Heart left ventricle (tissue), 16 donors: ENCODE measurements at regions not wholly inside any gene's neighbourhood (a gene's known extent, or its start where the extent isn't known, plus 50 kb on each side); places are given as distances from the start of the nearest gene placed in this dataset.

Experiments used
- ATAC-seq, 4 donors: fragments of 200-7000 bp; cut with Tn5 transposase; one replicate each; pipeline ENCODE4 v1.9.1; 2020 to 2022; ENCODE audit warnings: moderate library complexity in 4 of 4, mild to moderate bottlenecking in 3 of 4, moderate number of reproducible peaks in 1 of 4
- DNase-seq, 5 donors: peaks; one replicate each; pipeline ENCODE4 v3.0.0-alpha.2; 2020
- H3K27ac ChIP-seq, 12 donors: fragments of 200-600 bp; sonication (generic) in 4 of 12; one replicate each; pipeline versions ENCODE4 v1.5.0 to v1.8.0; 2016 to 2022; ENCODE audit warnings: mild to moderate bottlenecking in 2 of 12
- H3K27me3 ChIP-seq, 9 donors: fragments of 200-600 bp; sonication (generic) in 2 of 9; one replicate each; pipeline versions ENCODE4 v1.5.1 to v1.8.0; 2016 to 2022; ENCODE audit warnings: mild to moderate bottlenecking in 3 of 9
- H3K36me3 ChIP-seq, 9 donors: fragments of 200-600 bp; sonication (generic) in 2 of 9; one replicate each; pipeline versions ENCODE4 v1.5.0 to v1.8.0; 2018 to 2022; ENCODE audit warnings: mild to moderate bottlenecking in 2 of 9
- H3K4me1 ChIP-seq, 12 donors: fragments of 200-600 bp; sonication (generic) in 4 of 12; one replicate each; pipeline versions ENCODE4 v1.5.0 to v1.8.0; 2016 to 2022; ENCODE audit warnings: mild to moderate bottlenecking in 3 of 12
- H3K4me3 ChIP-seq, 12 donors: fragments of 200-600 bp; sonication (generic) in 4 of 12; one replicate each; pipeline versions ENCODE4 v1.5.0 to v1.8.0; 2017 to 2022; ENCODE audit warnings: mild to moderate bottlenecking in 9 of 12, moderate library complexity in 4 of 12
- H3K9me3 ChIP-seq, 12 donors: fragments of 200-600 bp; sonication (generic) in 4 of 12; one replicate each; pipeline versions ENCODE4 v1.5.0 to v1.8.0; 2016 to 2022; ENCODE audit warnings: mild to moderate bottlenecking in 1 of 12
- POLR2A ChIP-seq, 2 donors: fragments of 450-650 bp; IDR thresholded peaks; one replicate each; pipeline ENCODE4 v1.6.1; 2017; ENCODE audit warnings: antibody characterized with exemption in 2 of 2, mild to moderate bottlenecking in 2 of 2, moderate library complexity in 2 of 2
- WGBS, 4 donors: extraction: QIAGEN DNeasy Blood & Tissue Kit in 2 of 4; methylation state at CpG; one replicate each; pipeline versions ENCODE4 v1.1.5 to v1.1.7; 2013 to 2018; 5-methylcytosine and 5-hydroxymethylcytosine counted together
- intact Hi-C, 10 donors: fragments of 100-400 bp; cut with DNase I; formaldehyde crosslinking; loops; one replicate each; pipeline versions ENCODE4 v1.11.1 to v1.14.2; 2022
- TF ChIP-seq, protein P1 (sequence below), 12 donors: fragments of 200-600 bp; sonication (generic) in 4 of 12; IDR thresholded peaks; one replicate each; pipeline versions ENCODE4 v1.5.0 to v1.8.0; 2018 to 2022; ENCODE audit warnings: antibody characterized with exemption in 12 of 12, mild to moderate bottlenecking in 5 of 12
- donor health status: ischemic (EF 13 %, LVEDD 7.1; RV severe dilation, severe dysfunction).
- donor health status: healthy with polysubstance abuse.
- donor health status: DM: no; HTN: yes; CAD: no.
- donor health status: DM: no; HTN: no; CAD: no.
- donor health status: ischemic (EF 25% LVEDD 6.9; RV normal size, moderate dysfunction).
- donor health status: ischemic (EF 25% LVEDD 5.7; RV mildly dilated, moderate dysfunction).
- donor health status: healthy.
- donor health status: DM: yes; HTN: yes; CAD: no.
- donor health status: ischemic (EF 35%, LVEDD 5.7; RV mildly dilated, moderate dysfunction).
- donor health status: nonischemic (EF 11% LVEDD 7.7; RV severe dilation, severe dysfunction).
- donor health status: DM: yes; HTN: yes; CAD: no.
- donor health status: PGD.
- donor health status: ischemic (EF 29% LVEDD 5.4; RV normal size, mild dysfunction).
- donor health status: nonischemic (EF 23%, LVEDD 6.1; RV moderate dilation, normal function).

DNA sequence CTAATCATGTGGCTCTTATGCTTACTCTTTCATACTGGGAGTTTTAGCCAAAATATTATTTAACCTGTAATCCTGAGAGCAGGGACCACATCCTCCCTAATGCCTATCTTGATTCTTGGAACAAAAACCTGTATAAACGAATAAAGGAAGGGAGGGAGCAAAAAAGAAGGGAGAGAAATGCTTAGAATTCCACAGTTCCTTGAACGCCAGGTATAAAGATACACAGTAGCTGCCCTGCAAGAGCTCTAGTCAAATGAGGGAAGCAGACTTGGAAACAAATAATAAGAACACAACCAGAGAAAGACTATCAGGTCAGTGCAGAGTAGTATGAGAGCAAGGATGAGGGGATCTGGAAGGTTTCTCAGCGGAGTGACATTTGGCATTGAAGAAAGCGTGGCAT is 116.3 kb downstream of the SLC30A10 start:
- 39 to 51% (median 42%) methylated on average over 4 of the region's 4 CpGs for WGBS, 4 donors
- intact Hi-C loops: loop anchor here in 8 of 10 donors (2.0 to 10.0 kb wide), 13 partner anchors 147 to 1487 kb away; no protein-coding TSS in a partner anchor
- ATAC-seq: no peak
- Histone ChIP-seq H3K27ac (no peak overlapping the region), H3K36me3 (no peaks in the 10 kb centered on the region), H3K9me3 (no peaks in the 10 kb centered on the region), H3K4me3 (no peak overlapping the region), H3K27me3 (peaks cover 0 to 3% (median 0%) of the 10 kb centered on the region in 9 donors), H3K4me1 (peaks cover 0 to 9% (median 0%) of the 10 kb centered on the region in 12 donors)
- no peak for DNase-seq
- no peak for TF ChIP-seq POLR2A (IDR thresholded peaks at IDR 0.05)
- TF ChIP-seq, protein P1, sequence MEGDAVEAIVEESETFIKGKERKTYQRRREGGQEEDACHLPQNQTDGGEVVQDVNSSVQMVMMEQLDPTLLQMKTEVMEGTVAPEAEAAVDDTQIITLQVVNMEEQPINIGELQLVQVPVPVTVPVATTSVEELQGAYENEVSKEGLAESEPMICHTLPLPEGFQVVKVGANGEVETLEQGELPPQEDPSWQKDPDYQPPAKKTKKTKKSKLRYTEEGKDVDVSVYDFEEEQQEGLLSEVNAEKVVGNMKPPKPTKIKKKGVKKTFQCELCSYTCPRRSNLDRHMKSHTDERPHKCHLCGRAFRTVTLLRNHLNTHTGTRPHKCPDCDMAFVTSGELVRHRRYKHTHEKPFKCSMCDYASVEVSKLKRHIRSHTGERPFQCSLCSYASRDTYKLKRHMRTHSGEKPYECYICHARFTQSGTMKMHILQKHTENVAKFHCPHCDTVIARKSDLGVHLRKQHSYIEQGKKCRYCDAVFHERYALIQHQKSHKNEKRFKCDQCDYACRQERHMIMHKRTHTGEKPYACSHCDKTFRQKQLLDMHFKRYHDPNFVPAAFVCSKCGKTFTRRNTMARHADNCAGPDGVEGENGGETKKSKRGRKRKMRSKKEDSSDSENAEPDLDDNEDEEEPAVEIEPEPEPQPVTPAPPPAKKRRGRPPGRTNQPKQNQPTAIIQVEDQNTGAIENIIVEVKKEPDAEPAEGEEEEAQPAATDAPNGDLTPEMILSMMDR (IDR thresholded peaks at IDR 0.05): no peak

DNA sequence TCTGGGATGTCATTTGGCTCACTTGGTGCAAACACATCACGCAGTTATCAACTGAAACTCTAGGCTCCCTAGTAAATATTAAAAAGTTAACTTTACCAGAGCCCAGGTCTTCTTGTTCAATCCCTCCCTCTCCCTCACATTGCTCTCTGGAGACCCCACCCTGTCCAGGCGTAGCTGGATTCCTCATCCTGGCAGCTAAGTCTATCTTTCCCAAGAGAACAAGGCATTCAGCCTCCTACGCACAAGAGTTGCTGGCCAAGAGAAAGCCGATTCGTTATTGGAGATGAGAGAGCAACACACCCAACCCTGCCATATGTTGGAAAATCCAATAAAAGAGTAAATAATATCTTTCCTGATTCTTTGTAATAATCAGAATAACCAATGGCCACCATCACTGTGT is 117.9 kb downstream of the SLC30A10 start:
- TF ChIP-seq, protein P1 (IDR thresholded peaks at IDR 0.05): no peak
- TF ChIP-seq POLR2A (IDR thresholded peaks at IDR 0.05): no peak

GRCh38 chr1:219808790-219809189 is 119.6 kb downstream of the SLC30A10 start:
- H3K27me3 ChIP-seq: peaks cover 0 to 3% (median 0%) of the 10 kb centered on the region in 9 donors
- intact Hi-C loops: loop anchor here in 7 of 10 donors (5.0 to 10.0 kb wide), 6 partner anchors 144 to 1481 kb away; no protein-coding TSS in a partner anchor
- no peak for ATAC-seq
- peaks cover 0 to 5% (median 0%) of the 10 kb centered on the region in 12 donors for H3K9me3 ChIP-seq
- H3K36me3 ChIP-seq: no peaks in the 10 kb centered on the region
- TF ChIP-seq, protein P1 (IDR thresholded peaks at IDR 0.05): no peak
- TF ChIP-seq POLR2A (IDR thresholded peaks at IDR 0.05): no peak
- 86 to 92% (median 89%) methylated on average over 7 of the region's 7 CpGs for WGBS, 4 donors
- H3K27ac ChIP-seq: no peak overlapping the region
- H3K4me3 ChIP-seq: no peak overlapping the region
- DNase-seq: no peak
- H3K4me1 ChIP-seq: peaks cover 0 to 9% (median 0%) of the 10 kb centered on the region in 12 donors

More for the DNA sequence above, 117.9 kb downstream of the SLC30A10 start:
- Histone ChIP-seq H3K27me3 (peaks cover 0 to 3% (median 0%) of the 10 kb centered on the region in 9 donors), H3K4me1 (peaks cover 0 to 9% (median 0%) of the 10 kb centered on the region in 12 donors), H3K4me3 (no peak overlapping the region), H3K27ac (no peak overlapping the region), H3K9me3 (no peaks in the 10 kb centered on the region), H3K36me3 (no peaks in the 10 kb centered on the region)
- DNase-seq: no peak
- 51 to 63% (median 57%) methylated on average over 5 of the region's 5 CpGs for WGBS, 4 donors
- intact Hi-C loops: loop anchor here in 8 of 10 donors (5.0 to 10.0 kb wide), 11 partner anchors 146 to 1486 kb away; no protein-coding TSS in a partner anchor
- ATAC-seq: no peak

- H3K27me3 ChIP-seq: peaks cover 0 to 3% (median 0%) of the 10 kb centered on the region in 9 donors
- no peaks in the 10 kb centered on the region for H3K36me3 ChIP-seq
- no peak for ATAC-seq
- H3K4me3 ChIP-seq: no peak overlapping the region
- intact Hi-C loops: loop anchor here in 7 of 10 donors (5.0 to 10.0 kb wide), 6 partner anchors 142 to 1479 kb away; no protein-coding TSS in a partner anchor
- peaks cover 0 to 5% (median 0%) of the 10 kb centered on the region in 12 donors for H3K9me3 ChIP-seq
- TF ChIP-seq, protein P1 (IDR thresholded peaks at IDR 0.05): no peak
- H3K4me1 ChIP-seq: no peaks in the 10 kb centered on the region
- DNase-seq: no peak
- 71 to 89% (median 88%) methylated on average over 2 of the region's 2 CpGs for WGBS, 4 donors
- no peak overlapping the region for H3K27ac ChIP-seq
These were observed 121.7 kb downstream of the SLC30A10 start for GRCh38 chr1:219806642-219807041.
